ENCODE measurements at regions not wholly inside any gene's neighbourhood (a gene's known extent, or its start where the extent isn't known, plus 50 kb on each side); places are given as distances from the start of the nearest gene placed in this dataset.

GRCh38 chr9:89810431-89810830 is 205.6 kb downstream of the GADD45G start:
- DNase-seq, result peak; percentile 81

- DNase-seq, result no peak
Measured at GRCh38 chr9:89811356-89811755, 206.5 kb downstream of the GADD45G start.

- no peak for DNase-seq
Measured at GRCh38 chr9:89811886-89812450, 207.2 kb downstream of the GADD45G start.

- DNase-seq, result no peak
Measured at GRCh38 chr9:89812556-89813181, 207.9 kb downstream of the GADD45G start.

GRCh38 chr9:89813482-89813881 is 208.7 kb downstream of the GADD45G start:
- DNase-seq, result no peak

- DNase-seq, result no peak
Measured at GRCh38 chr9:89814340-89815040, 209.7 kb downstream of the GADD45G start.

- no peak for DNase-seq
Measured at GRCh38 chr9:89815061-89815902, 210.5 kb downstream of the GADD45G start.

GRCh38 chr9:89815903-89816573 is 211.2 kb downstream of the GADD45G start:
- DNase-seq, result peak; percentile 64

- no peak for DNase-seq
Measured at GRCh38 chr9:89817151-89817950, 212.5 kb downstream of the GADD45G start.

- DNase-seq, result no peak
Measured at GRCh38 chr9:89820337-89820736, 215.5 kb downstream of the GADD45G start.

- no peak for DNase-seq
Measured at GRCh38 chr9:89821081-89821480, 216.3 kb downstream of the GADD45G start.

- no peak for DNase-seq
Measured at GRCh38 chr9:89822996-89823395, 218.2 kb downstream of the GADD45G start.

- no peak for DNase-seq
Measured at GRCh38 chr9:89825669-89826068, 220.9 kb downstream of the GADD45G start.

- no peak for DNase-seq
Measured at GRCh38 chr9:89826186-89826585, 221.4 kb downstream of the GADD45G start.

- DNase-seq, result no peak
Measured at GRCh38 chr9:89829346-89829745, 224.5 kb downstream of the GADD45G start.

- no peak for DNase-seq
Measured at GRCh38 chr9:89835666-89836065, 230.9 kb downstream of the GADD45G start.

- DNase-seq, result no peak
Measured at GRCh38 chr9:89837162-89837933, 232.5 kb downstream of the GADD45G start.

GRCh38 chr9:89837934-89838310 is 233.1 kb downstream of the GADD45G start:
- DNase-seq, result no peak

- no peak for DNase-seq
Measured at GRCh38 chr9:89838621-89839020, 233.8 kb downstream of the GADD45G start.

GRCh38 chr9:89839449-89839848 is 234.6 kb downstream of the GADD45G start:
- peak; percentile 49 for DNase-seq

- no peak for DNase-seq
Measured at GRCh38 chr9:89839952-89840351, 235.1 kb downstream of the GADD45G start.
